Esophagus (tissue), 2 donors: ENCODE measurements at regions not wholly inside any gene's neighbourhood (a gene's known extent, or its start where the extent isn't known, plus 50 kb on each side); places are given as distances from the start of the nearest gene placed in this dataset.

Experiments used
- H3K27ac ChIP-seq, 2 donors: one replicate each; pipeline ENCODE4 v1.5.1; 2013; ENCODE audit warnings: low read depth in 2 of 2, mild to moderate bottlenecking in 2 of 2, inconsistent platforms in 1 of 2, low read length in 1 of 2, moderate library complexity in 1 of 2
- H3K27me3 ChIP-seq, 2 donors: one replicate each; pipeline ENCODE4 v1.6.1; 2013; ENCODE audit warnings: low read length in 2 of 2, control low read depth in 1 of 2, mild to moderate bottlenecking in 1 of 2; ENCODE audit not compliant: insufficient read depth in 2 of 2, control insufficient read depth in 1 of 2
- H3K36me3 ChIP-seq, 2 donors: one replicate each; pipeline ENCODE4 v1.6.1; 2013; ENCODE audit warnings: low read length in 1 of 2; ENCODE audit not compliant: control insufficient read depth in 2 of 2, insufficient read depth in 2 of 2
- H3K4me1 ChIP-seq, 2 donors: one replicate each; pipeline ENCODE4 v1.6.1; 2013; ENCODE audit warnings: low read length in 1 of 2; ENCODE audit not compliant: control insufficient read depth in 2 of 2, insufficient read depth in 2 of 2
- H3K4me3 ChIP-seq, 2 donors: one replicate each; pipeline ENCODE4 v1.5.1; 2013; ENCODE audit warnings: low read length in 2 of 2, mild to moderate bottlenecking in 2 of 2, low read depth in 1 of 2, moderate library complexity in 1 of 2
- H3K9me3 ChIP-seq, 2 donors: one replicate each; pipeline ENCODE4 v1.6.1; 2013; ENCODE audit warnings: mild to moderate bottlenecking in 2 of 2, low read depth in 1 of 2, low read length in 1 of 2, moderate library complexity in 1 of 2; ENCODE audit not compliant: control insufficient read depth in 2 of 2, insufficient read depth in 1 of 2
- WGBS, 2 donors: extraction: QIAGEN DNeasy Blood & Tissue Kit; methylation state at CpG; one replicate each; pipeline ENCODE4 v1.1.7; 2013; 5-methylcytosine and 5-hydroxymethylcytosine counted together
- donor health status: healthy with polysubstance abuse.
- donor health status: Bipolar disorder and iron deficiency.

GRCh38 chr2:120796094-120796493 is 60.4 kb downstream of the GLI2 start:
- Histone ChIP-seq H3K4me1 (peaks cover 8 to 13% of the 10 kb centered on the region in 2 donors), H3K9me3 (no peaks in the 10 kb centered on the region), H3K27ac (no peak overlapping the region), H3K27me3 (no peaks in the 10 kb centered on the region), H3K4me3 (no peak overlapping the region), H3K36me3 (no peaks in the 10 kb centered on the region)
- 91 to 94% methylated on average over 7 of the region's 7 CpGs for WGBS, 2 donors

GRCh38 chr2:120797421-120798221 is 62.0 kb downstream of the GLI2 start:
- Histone ChIP-seq H3K27ac (no peak overlapping the region), H3K4me3 (no peak overlapping the region)
- WGBS, 2 donors, result 69 to 75% methylated on average over 19 of the region's 19 CpGs

GRCh38 chr2:120798567-120799247 is 63.0 kb downstream of the GLI2 start:
- Histone ChIP-seq H3K9me3 (no peaks in the 10 kb centered on the region), H3K27ac (no peak overlapping the region), H3K4me1 (peaks cover 5 to 6% of the 10 kb centered on the region in 2 donors), H3K27me3 (no peaks in the 10 kb centered on the region), H3K4me3 (no peak overlapping the region), H3K36me3 (no peaks in the 10 kb centered on the region)
- 77 to 85% methylated on average over 8 of the region's 8 CpGs for WGBS, 2 donors

More at GRCh38 chr2:120797421-120798221, 62.0 kb downstream of the GLI2 start:
- Histone ChIP-seq H3K27me3 (no peaks in the 10 kb centered on the region), H3K9me3 (no peaks in the 10 kb centered on the region), H3K4me1 (peaks cover 8 to 9% of the 10 kb centered on the region in 2 donors), H3K36me3 (no peaks in the 10 kb centered on the region)

GRCh38 chr2:120802158-120802557 is 66.5 kb downstream of the GLI2 start:
- Histone ChIP-seq H3K4me3 (no peak overlapping the region), H3K27me3 (no peaks in the 10 kb centered on the region), H3K36me3 (no peaks in the 10 kb centered on the region), H3K27ac (no peak overlapping the region), H3K4me1 (peaks cover 0 to 6% of the 10 kb centered on the region in 2 donors), H3K9me3 (no peaks in the 10 kb centered on the region)
- WGBS, 2 donors, result 74 to 82% methylated on average over 5 of the region's 5 CpGs

GRCh38 chr2:120802867-120803484 is 67.3 kb downstream of the GLI2 start:
- Histone ChIP-seq H3K27me3 (no peaks in the 10 kb centered on the region), H3K4me3 (no peak overlapping the region), H3K36me3 (no peaks in the 10 kb centered on the region), H3K9me3 (no peaks in the 10 kb centered on the region), H3K27ac (no peak overlapping the region), H3K4me1 (peaks cover 0 to 6% of the 10 kb centered on the region in 2 donors)
- 80 to 85% methylated on average over 3 of the region's 3 CpGs for WGBS, 2 donors

GRCh38 chr2:120803764-120804335 is 68.2 kb downstream of the GLI2 start:
- Histone ChIP-seq H3K36me3 (no peaks in the 10 kb centered on the region), H3K9me3 (no peaks in the 10 kb centered on the region), H3K27ac (no peak overlapping the region), H3K27me3 (no peaks in the 10 kb centered on the region), H3K4me3 (no peak overlapping the region), H3K4me1 (no peaks in the 10 kb centered on the region)
- 55 to 75% methylated on average over 11 of the region's 11 CpGs for WGBS, 2 donors

GRCh38 chr2:120804459-120804858 is 68.8 kb downstream of the GLI2 start:
- Histone ChIP-seq H3K27me3 (no peaks in the 10 kb centered on the region), H3K9me3 (no peaks in the 10 kb centered on the region), H3K36me3 (no peaks in the 10 kb centered on the region), H3K27ac (no peak overlapping the region), H3K4me3 (no peak overlapping the region), H3K4me1 (no peaks in the 10 kb centered on the region)
- WGBS, 2 donors, result 72 to 82% methylated on average over 6 of the region's 6 CpGs

GRCh38 chr2:120805011-120805410 is 69.3 kb downstream of the GLI2 start:
- 90 to 92% methylated on average over 13 of the region's 13 CpGs for WGBS, 2 donors
- no peaks in the 10 kb centered on the region for H3K4me1 ChIP-seq
- H3K9me3 ChIP-seq, result no peaks in the 10 kb centered on the region
- no peaks in the 10 kb centered on the region for H3K36me3 ChIP-seq
- H3K27ac ChIP-seq, result no peak overlapping the region
- no peak overlapping the region for H3K4me3 ChIP-seq
- no peaks in the 10 kb centered on the region for H3K27me3 ChIP-seq

- Histone ChIP-seq H3K36me3 (no peaks in the 10 kb centered on the region), H3K27me3 (no peaks in the 10 kb centered on the region), H3K27ac (no peak overlapping the region), H3K9me3 (no peaks in the 10 kb centered on the region), H3K4me1 (no peaks in the 10 kb centered on the region), H3K4me3 (no peak overlapping the region)
- 59 to 63% methylated on average over 4 of the region's 4 CpGs for WGBS, 2 donors
Observed at GRCh38 chr2:120805602-120806001, 69.9 kb downstream of the GLI2 start.
